ENCODE measurements at regions not wholly inside any gene's neighbourhood (a gene's known extent, or its start where the extent isn't known, plus 50 kb on each side); places are given as distances from the start of the nearest gene placed in this dataset.

- H3K27ac ChIP-seq (ENCODE audit: low read depth in 1 of 2, low read length in 2 of 2) = no peak overlapping the region
- no peaks in the 10 kb centered on the region for H3K9me3 Mint-ChIP-seq
- H3K9ac ChIP-seq (ENCODE audit: insufficient read depth, low read length, poor library complexity, severe bottlenecking) = no peak overlapping the region
- no peak for DNase-seq
- H3K4me3 ChIP-seq (replicated peaks in 1 of 3; ENCODE audit: low read depth in 2 of 3, low read length in 3 of 3) = no peak overlapping the region
- peaks cover 0 to 2% of the 10 kb centered on the region in 2 donors for H3K36me3 Mint-ChIP-seq
- H3K27me3 Mint-ChIP-seq (ENCODE audit: low read depth in 3 of 3) = peaks cover 2 to 4% (median 4%) of the 10 kb centered on the region in 3 donors
- 94% methylated on average over 2 of the region's 2 CpGs for WGBS (ENCODE audit: insufficient coverage)
- intact Hi-C loops (cut with micrococcal nuclease) = loop anchor here in 1 of 2 donors (5.0 kb wide), 1 partner anchor 834 kb away; no protein-coding TSS in a partner anchor
- no peaks in the 10 kb centered on the region for H3K36me3 ChIP-seq (replicated peaks in 1 of 2; ENCODE audit: control insufficient read depth in 1 of 2, insufficient read depth in 2 of 2, low read length in 2 of 2)
- peaks cover 0 to 4% of the 10 kb centered on the region in 2 donors for H3K27me3 ChIP-seq (ENCODE audit: control insufficient read depth in 2 of 2, insufficient read depth in 2 of 2, low read length in 2 of 2)
- H4K20me1 ChIP-seq (ENCODE audit: insufficient read depth, low read length) = no peaks in the 10 kb centered on the region
- H3K4me1 Mint-ChIP-seq = peaks cover 14% of the 10 kb centered on the region
- no peak overlapping the region for H2AFZ ChIP-seq (ENCODE audit: insufficient read depth, low read depth, low read length, poor library complexity, severe bottlenecking)
- H3K4me2 ChIP-seq (replicated peaks; ENCODE audit: extremely low read depth, low read length, poor library complexity, severe bottlenecking) = no peak overlapping the region
- peaks cover 14 to 17% of the 10 kb centered on the region in 2 donors for H3K4me1 ChIP-seq (ENCODE audit: control insufficient read depth in 1 of 2, insufficient read depth in 2 of 2, low read length in 2 of 2)
- H3K9me3 ChIP-seq (replicated peaks in 1 of 2; ENCODE audit: control insufficient read depth in 1 of 2, insufficient read depth in 1 of 2, low read length in 2 of 2) = no peaks in the 10 kb centered on the region
- H3K4me3 Mint-ChIP-seq = no peak overlapping the region
- no peak for TF ChIP-seq CTCF (IDR thresholded peaks at IDR 0.05)
- peak overlapping the region in 1 of 7 donors; percentile 62 for H3K27ac Mint-ChIP-seq
- H3K79me2 ChIP-seq (ENCODE audit: insufficient read depth, low read length) = no peaks in the 10 kb centered on the region
Measured at GRCh38 chr9:86487838-86488233, 133.6 kb upstream of the TUT7 start.

- WGBS (ENCODE audit: insufficient coverage) = no CpG with 5 or more reads among the region's 1 CpG
Measured at GRCh38 chr9:86486891-86487837, 133.0 kb upstream of the TUT7 start.

More at GRCh38 chr9:86486891-86487837, 133.0 kb upstream of the TUT7 start:
- Mint-ChIP-seq H3K27me3 (ENCODE audit: low read depth in 3 of 3) (peaks cover 0 to 4% (median 2%) of the 10 kb centered on the region in 3 donors), H3K36me3 (peaks cover 0 to 2% of the 10 kb centered on the region in 2 donors), H3K27ac (peak overlapping the region in 3 of 7 donors; percentile 5 to 53 (median 28)), H3K4me1 (peaks cover 14% of the 10 kb centered on the region), H3K4me3 (no peak overlapping the region), H3K9me3 (no peaks in the 10 kb centered on the region)
- no peak overlapping the region for H3K9ac ChIP-seq (ENCODE audit: insufficient read depth, low read length, poor library complexity, severe bottlenecking)
- H4K20me1 ChIP-seq (ENCODE audit: insufficient read depth, low read length) = no peaks in the 10 kb centered on the region
- no peak overlapping the region for H3K4me3 ChIP-seq (replicated peaks in 1 of 3; ENCODE audit: low read depth in 2 of 3, low read length in 3 of 3)
- no peaks in the 10 kb centered on the region for H3K79me2 ChIP-seq (ENCODE audit: insufficient read depth, low read length)
- H3K36me3 ChIP-seq (replicated peaks in 1 of 2; ENCODE audit: control insufficient read depth in 1 of 2, insufficient read depth in 2 of 2, low read length in 2 of 2) = no peaks in the 10 kb centered on the region
- H2AFZ ChIP-seq (ENCODE audit: insufficient read depth, low read depth, low read length, poor library complexity, severe bottlenecking) = no peak overlapping the region
- H3K4me2 ChIP-seq (replicated peaks; ENCODE audit: extremely low read depth, low read length, poor library complexity, severe bottlenecking) = no peak overlapping the region
- intact Hi-C loops (cut with micrococcal nuclease) = loop anchor here in 1 of 2 donors (5.0 kb wide), 1 partner anchor 835 kb away; no protein-coding TSS in a partner anchor
- TF ChIP-seq CTCF (IDR thresholded peaks at IDR 0.05) = peak; percentile 65
- DNase-seq = peak; percentile 11 to 33 (median 30)
- peaks cover 14 to 17% of the 10 kb centered on the region in 2 donors for H3K4me1 ChIP-seq (ENCODE audit: control insufficient read depth in 1 of 2, insufficient read depth in 2 of 2, low read length in 2 of 2)
- H3K27me3 ChIP-seq (ENCODE audit: control insufficient read depth in 2 of 2, insufficient read depth in 2 of 2, low read length in 2 of 2) = peaks cover 0 to 4% of the 10 kb centered on the region in 2 donors
- H3K9me3 ChIP-seq (replicated peaks in 1 of 2; ENCODE audit: control insufficient read depth in 1 of 2, insufficient read depth in 1 of 2, low read length in 2 of 2) = no peaks in the 10 kb centered on the region
- H3K27ac ChIP-seq (ENCODE audit: low read depth in 1 of 2, low read length in 2 of 2) = no peak overlapping the region

Data from CD14-positive monocyte (primary cell).